ENCODE measurements at regions not wholly inside any gene's neighbourhood (a gene's known extent, or its start where the extent isn't known, plus 50 kb on each side); places are given as distances from the start of the nearest gene placed in this dataset.

DNA sequence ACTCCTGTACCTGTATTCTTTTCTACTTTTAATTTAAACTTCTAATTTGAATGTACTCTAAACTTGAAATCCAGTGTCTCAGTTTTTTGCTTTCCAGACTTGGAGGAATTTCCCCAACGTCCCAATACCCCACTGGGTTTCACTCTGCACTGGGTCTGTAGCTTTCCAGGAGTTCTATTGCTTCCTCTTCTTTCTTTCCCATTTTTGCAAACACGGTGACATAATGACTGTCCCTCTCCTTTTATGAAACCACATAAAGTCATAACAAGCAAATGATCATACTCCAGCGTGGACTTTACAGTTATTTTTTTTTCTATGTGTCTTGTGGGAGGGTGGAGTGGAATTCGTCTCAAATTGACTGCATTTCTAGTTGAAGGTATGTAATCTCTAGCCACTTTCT is 97.1 kb downstream of the FASLG start:
- Histone ChIP-seq H3K14ac (replicated peaks; ENCODE audit: low read depth, low read length) (no peak overlapping the region), H2BK120ac (ENCODE audit: low read depth, low read length) (no peak overlapping the region), H2BK5ac (ENCODE audit: low read depth, low read length, poor library complexity, severe bottlenecking) (no peak overlapping the region), H2AFZ (replicated peaks; ENCODE audit: low read length, poor library complexity) (no peak overlapping the region), H3K4me3 (ENCODE audit: insufficient read depth, low read depth, low read length) (no peak overlapping the region), H3K9me3 (ENCODE audit: control insufficient read depth, insufficient read depth, low read length) (no peaks in the 10 kb centered on the region), H4K5ac (ENCODE audit: low read depth, low read length) (no peak overlapping the region), H3K4ac (ENCODE audit: low read depth, low read length) (no peak overlapping the region), H3K18ac (ENCODE audit: low read depth, low read length) (no peak overlapping the region), H3K56ac (ENCODE audit: extremely low read depth, insufficient read depth, low read length) (no peak overlapping the region), H3K23ac (ENCODE audit: low read depth, low read length) (no peak overlapping the region), H3K27me3 (ENCODE audit: control insufficient read depth, insufficient read depth, low read length) (peaks cover 13% of the 10 kb centered on the region; the same call in 1 of the 2 replicates), H3K9me1 (ENCODE audit: insufficient read depth, low read length) (no peaks in the 10 kb centered on the region), H3K36me3 (ENCODE audit: control insufficient read depth, insufficient read depth, low read length) (no peaks in the 10 kb centered on the region), H2BK20ac (ENCODE audit: low read depth, low read length) (no peak overlapping the region), H3K4me2 (ENCODE audit: low read depth, low read length) (no peak overlapping the region), H4K8ac (ENCODE audit: low read depth in 2 of 2, low read length in 2 of 2) (no peak overlapping the region), H2AK5ac (ENCODE audit: low read depth, low read length) (no peak overlapping the region), H4K20me1 (ENCODE audit: insufficient read depth, low read length) (no peaks in the 10 kb centered on the region), H4K91ac (ENCODE audit: insufficient read depth, low read depth, low read length) (no peak overlapping the region), H2AK9ac (replicated peaks; ENCODE audit: low read depth, low read length, poor library complexity) (no peak overlapping the region), H3K9ac (ENCODE audit: low read depth, low read length) (no peak overlapping the region), H3K27ac (ENCODE audit: insufficient read depth, low read length) (no peak overlapping the region), H3K79me1 (ENCODE audit: low read depth in 1 of 2, low read length in 2 of 2) (no peaks in the 10 kb centered on the region), H3K4me1 (ENCODE audit: control insufficient read depth, insufficient read depth, low read length) (no peaks in the 10 kb centered on the region), H2BK15ac (ENCODE audit: low read depth, low read length) (no peak overlapping the region)
- in situ Hi-C loops (cut with MboI; ENCODE audit: low sequenced_read_pairs): loop anchor here (25.0 kb wide), 1 partner anchor 1456 kb away; no protein-coding TSS in a partner anchor
- WGBS, 2 experiments (ENCODE audit: extremely low coverage in 2 of 2, insufficient read length in 1 of 2): no CpG with 5 or more reads among the region's 4 CpGs
- ChIA-PET POLR2A (ENCODE audit: unreplicated experiment) (no interaction called here), CTCF (interaction anchor here (0.6 kb wide), 1 partner anchor 591 kb away, joined by 3 read pairs; no protein-coding TSS in a partner anchor)
- no TSS peak for BruUV-seq (replicated peaks)
- DNase-seq (no peak), ATAC-seq (ENCODE audit: low read depth) (no peak)
- dilution Hi-C loops (cut with HindIII; ENCODE audit: low sequenced_read_pairs, unreplicated experiment): no loop called here
- intact Hi-C loops (cut with micrococcal nuclease): no loop called here
- TF ChIP-seq, protein P1, sequence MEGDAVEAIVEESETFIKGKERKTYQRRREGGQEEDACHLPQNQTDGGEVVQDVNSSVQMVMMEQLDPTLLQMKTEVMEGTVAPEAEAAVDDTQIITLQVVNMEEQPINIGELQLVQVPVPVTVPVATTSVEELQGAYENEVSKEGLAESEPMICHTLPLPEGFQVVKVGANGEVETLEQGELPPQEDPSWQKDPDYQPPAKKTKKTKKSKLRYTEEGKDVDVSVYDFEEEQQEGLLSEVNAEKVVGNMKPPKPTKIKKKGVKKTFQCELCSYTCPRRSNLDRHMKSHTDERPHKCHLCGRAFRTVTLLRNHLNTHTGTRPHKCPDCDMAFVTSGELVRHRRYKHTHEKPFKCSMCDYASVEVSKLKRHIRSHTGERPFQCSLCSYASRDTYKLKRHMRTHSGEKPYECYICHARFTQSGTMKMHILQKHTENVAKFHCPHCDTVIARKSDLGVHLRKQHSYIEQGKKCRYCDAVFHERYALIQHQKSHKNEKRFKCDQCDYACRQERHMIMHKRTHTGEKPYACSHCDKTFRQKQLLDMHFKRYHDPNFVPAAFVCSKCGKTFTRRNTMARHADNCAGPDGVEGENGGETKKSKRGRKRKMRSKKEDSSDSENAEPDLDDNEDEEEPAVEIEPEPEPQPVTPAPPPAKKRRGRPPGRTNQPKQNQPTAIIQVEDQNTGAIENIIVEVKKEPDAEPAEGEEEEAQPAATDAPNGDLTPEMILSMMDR (conservative IDR thresholded peaks at IDR 0.05; ENCODE audit: low read depth, low read length): no peak
- TF ChIP-seq RCOR1 (IDR thresholded peaks at IDR 0.05; ENCODE audit: insufficient replicate concordance, low read length) (no peak), CHD1 (IDR thresholded peaks at IDR 0.05; ENCODE audit: low read depth, low read length) (no peak), SMC3 (IDR thresholded peaks at IDR 0.05; ENCODE audit: low read depth, low read length) (no peak), BHLHE40 (IDR thresholded peaks at IDR 0.05; ENCODE audit: low read depth, low read length) (no peak), RFX5 (IDR thresholded peaks at IDR 0.05; ENCODE audit: low read depth, low read length) (no peak), POLR2A (IDR thresholded peaks at IDR 0.05; ENCODE audit: low read depth, low read length) (no peak), CEBPB (IDR thresholded peaks at IDR 0.05; ENCODE audit: low read depth, low read length) (no peak), MAFK (IDR thresholded peaks at IDR 0.05; ENCODE audit: low read depth, low read length) (no peak), MXI1 (IDR thresholded peaks at IDR 0.05; ENCODE audit: borderline replicate concordance, low read depth, low read length) (no peak), NFE2L2 (IDR thresholded peaks at IDR 0.05; ENCODE audit: low read depth, low read length) (no peak), RAD21 (IDR thresholded peaks at IDR 0.05; ENCODE audit: low read length) (no peak), MAZ (IDR thresholded peaks at IDR 0.05; ENCODE audit: borderline replicate concordance, low read depth, low read length) (no peak), FOS (IDR thresholded peaks at IDR 0.05; ENCODE audit: low read depth, low read length) (no peak)
- TF ChIP-seq, protein P2, sequence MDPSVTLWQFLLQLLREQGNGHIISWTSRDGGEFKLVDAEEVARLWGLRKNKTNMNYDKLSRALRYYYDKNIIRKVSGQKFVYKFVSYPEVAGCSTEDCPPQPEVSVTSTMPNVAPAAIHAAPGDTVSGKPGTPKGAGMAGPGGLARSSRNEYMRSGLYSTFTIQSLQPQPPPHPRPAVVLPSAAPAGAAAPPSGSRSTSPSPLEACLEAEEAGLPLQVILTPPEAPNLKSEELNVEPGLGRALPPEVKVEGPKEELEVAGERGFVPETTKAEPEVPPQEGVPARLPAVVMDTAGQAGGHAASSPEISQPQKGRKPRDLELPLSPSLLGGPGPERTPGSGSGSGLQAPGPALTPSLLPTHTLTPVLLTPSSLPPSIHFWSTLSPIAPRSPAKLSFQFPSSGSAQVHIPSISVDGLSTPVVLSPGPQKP (IDR thresholded peaks at IDR 0.05; ENCODE audit: borderline replicate concordance, low read depth, low read length): no peak
- TF ChIP-seq, protein P3, sequence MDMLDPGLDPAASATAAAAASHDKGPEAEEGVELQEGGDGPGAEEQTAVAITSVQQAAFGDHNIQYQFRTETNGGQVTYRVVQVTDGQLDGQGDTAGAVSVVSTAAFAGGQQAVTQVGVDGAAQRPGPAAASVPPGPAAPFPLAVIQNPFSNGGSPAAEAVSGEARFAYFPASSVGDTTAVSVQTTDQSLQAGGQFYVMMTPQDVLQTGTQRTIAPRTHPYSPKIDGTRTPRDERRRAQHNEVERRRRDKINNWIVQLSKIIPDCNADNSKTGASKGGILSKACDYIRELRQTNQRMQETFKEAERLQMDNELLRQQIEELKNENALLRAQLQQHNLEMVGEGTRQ (IDR thresholded peaks at IDR 0.05; ENCODE audit: low read depth, low read length): no peak

Measured in IMR-90 (cell line).